Left lung (tissue), 4 donors: ENCODE measurements at regions not wholly inside any gene's neighbourhood (a gene's known extent, or its start where the extent isn't known, plus 50 kb on each side); places are given as distances from the start of the nearest gene placed in this dataset.

Source experiments
- ATAC-seq: fragments of 200-7000 bp; cut with Tn5 transposase; one replicate; pipeline ENCODE4 v1.9.1; 2020; ENCODE audit warnings: moderate library complexity
- DNase-seq, 4 donors: peaks; one replicate each; pipeline ENCODE4 v3.0.0-alpha.2; 2013 to 2020
- H3K27ac ChIP-seq, 2 donors: fragments of 200-600 bp; sonication (generic) in 1 of 2; one replicate each; pipeline versions ENCODE4 v1.5.0 to v1.8.0; 2020 to 2021
- H3K27me3 ChIP-seq, 2 donors: fragments of 200-600 bp; sonication (generic) in 1 of 2; one replicate each; pipeline versions ENCODE4 v1.5.0 to v1.8.0; 2020 to 2021
- H3K36me3 ChIP-seq, 2 donors: fragments of 200-600 bp; sonication (generic) in 1 of 2; one replicate each; pipeline versions ENCODE4 v1.5.0 to v1.8.0; 2020 to 2021
- H3K4me1 ChIP-seq, 2 donors: fragments of 200-600 bp; one replicate each; pipeline ENCODE4 v1.8.0; 2021
- H3K4me3 ChIP-seq, 2 donors: fragments of 200-600 bp; sonication (generic) in 1 of 2; one replicate each; pipeline versions ENCODE4 v1.5.0 to v1.8.0; 2020 to 2021; ENCODE audit warnings: mild to moderate bottlenecking in 1 of 2
- H3K9me3 ChIP-seq, 2 donors: fragments of 200-600 bp; sonication (generic) in 1 of 2; one replicate each; pipeline versions ENCODE4 v1.5.0 to v1.8.0; 2020 to 2021
- CTCF ChIP-seq, 2 donors: fragments of 200-600 bp; sonication (generic) in 1 of 2; IDR thresholded peaks; one replicate each; pipeline versions ENCODE4 v1.5.0 to v1.8.0; 2021; ENCODE audit warnings: antibody characterized with exemption in 2 of 2
- intact Hi-C, 2 donors: fragments of 100-400 bp; cut with DNase I; formaldehyde crosslinking; loops; one replicate each; pipeline versions ENCODE4 v1.11.2 to v1.14.2; 2022
- donor health status: DM: no; HTN: yes; CAD: no.
- donor health status: DM: no; HTN: no; CAD: no.

GRCh38 chr5:153148624-153148976, 341.9 kb upstream of the GRIA1 start:
- TF ChIP-seq CTCF (IDR thresholded peaks at IDR 0.05) = no peak
- Histone ChIP-seq H3K27ac (no peak overlapping the region), H3K9me3 (peaks cover 0 to 15% of the 10 kb centered on the region in 2 donors), H3K4me1 (no peaks in the 10 kb centered on the region), H3K27me3 (no peaks in the 10 kb centered on the region), H3K4me3 (no peak overlapping the region), H3K36me3 (no peaks in the 10 kb centered on the region)
- no peak for ATAC-seq
- intact Hi-C loops = loop anchor here in 1 of 2 donors (10.0 kb wide), 1 partner anchor 594 kb away; no protein-coding TSS in a partner anchor
- DNase-seq = no peak

GRCh38 chr5:153151558-153151957, 338.9 kb upstream of the GRIA1 start:
- TF ChIP-seq CTCF (IDR thresholded peaks at IDR 0.05) = no peak

GRCh38 chr5:153153086-153153485, 337.4 kb upstream of the GRIA1 start:
- intact Hi-C loops = no loop called here
- Histone ChIP-seq H3K9me3 (no peaks in the 10 kb centered on the region), H3K36me3 (no peaks in the 10 kb centered on the region), H3K4me1 (no peaks in the 10 kb centered on the region), H3K27me3 (no peaks in the 10 kb centered on the region), H3K27ac (no peak overlapping the region), H3K4me3 (no peak overlapping the region)
- TF ChIP-seq CTCF (IDR thresholded peaks at IDR 0.05) = no peak
- no peak for ATAC-seq
- DNase-seq = no peak

More at GRCh38 chr5:153151558-153151957, 338.9 kb upstream of the GRIA1 start:
- Histone ChIP-seq H3K9me3 (no peaks in the 10 kb centered on the region), H3K4me3 (no peak overlapping the region), H3K4me1 (no peaks in the 10 kb centered on the region), H3K36me3 (no peaks in the 10 kb centered on the region), H3K27ac (no peak overlapping the region), H3K27me3 (no peaks in the 10 kb centered on the region)
- no peak for DNase-seq
- intact Hi-C loops = no loop called here
- ATAC-seq = no peak

GRCh38 chr5:153157156-153157555, 333.3 kb upstream of the GRIA1 start:
- H3K4me3 ChIP-seq = no peak overlapping the region
- ATAC-seq (no peak), DNase-seq (no peak)
- H3K27ac ChIP-seq = no peak overlapping the region
- intact Hi-C loops = no loop called here
- TF ChIP-seq CTCF (IDR thresholded peaks at IDR 0.05) = no peak
- H3K27me3 ChIP-seq = no peaks in the 10 kb centered on the region
- no peaks in the 10 kb centered on the region for H3K36me3 ChIP-seq
- no peaks in the 10 kb centered on the region for H3K9me3 ChIP-seq
- no peaks in the 10 kb centered on the region for H3K4me1 ChIP-seq

GRCh38 chr5:153158608-153159007, 331.9 kb upstream of the GRIA1 start:
- no peak overlapping the region for H3K27ac ChIP-seq
- no peak for TF ChIP-seq CTCF (IDR thresholded peaks at IDR 0.05)
- intact Hi-C loops = no loop called here
- no peak for DNase-seq
- no peaks in the 10 kb centered on the region for H3K4me1 ChIP-seq
- ATAC-seq = no peak
- H3K27me3 ChIP-seq = no peaks in the 10 kb centered on the region
- H3K4me3 ChIP-seq = no peak overlapping the region
- no peaks in the 10 kb centered on the region for H3K9me3 ChIP-seq
- no peaks in the 10 kb centered on the region for H3K36me3 ChIP-seq
